Left renal pelvis (tissue), 4 donors: ENCODE measurements at regions not wholly inside any gene's neighbourhood (a gene's known extent, or its start where the extent isn't known, plus 50 kb on each side); places are given as distances from the start of the nearest gene placed in this dataset.
"Not testable (repeated sequence)": the region's sequence is repeated elsewhere in the genome, so short reads cannot be mapped to it uniquely, and the experiment has no call there.

Source experiments
- DNase-seq, 4 donors: peaks; one replicate each; pipeline ENCODE4 v3.0.0-alpha.2; 2013; ENCODE audit warnings: low read depth in 4 of 4, low spot score in 3 of 4

- no peak for DNase-seq
Observed at GRCh38 chr3:17915341-17915740, 172.9 kb upstream of the TBC1D5 start.

- no peak for DNase-seq
Observed at GRCh38 chr3:17913359-17913758, 170.9 kb upstream of the TBC1D5 start.

GRCh38 chr3:17911986-17912760 is 169.7 kb upstream of the TBC1D5 start:
- DNase-seq: no peak

- no peak for DNase-seq
Observed at GRCh38 chr3:17910922-17911321, 168.5 kb upstream of the TBC1D5 start.

- no peak for DNase-seq
Observed at GRCh38 chr3:17909714-17910113, 167.3 kb upstream of the TBC1D5 start.

- no peak for DNase-seq
Observed at GRCh38 chr3:17908399-17909191, 166.2 kb upstream of the TBC1D5 start.

- no peak for DNase-seq
Observed at GRCh38 chr3:17905996-17906395, 163.6 kb upstream of the TBC1D5 start.

GRCh38 chr3:17901893-17902292 is 159.5 kb upstream of the TBC1D5 start:
- no peak for DNase-seq

- no peak for DNase-seq
Observed at GRCh38 chr3:17894434-17895060, 152.1 kb upstream of the TBC1D5 start.

GRCh38 chr3:17891139-17891856 is 148.9 kb upstream of the TBC1D5 start:
- DNase-seq: no peak

- DNase-seq: no peak
Observed at GRCh38 chr3:17885986-17886385, 143.6 kb upstream of the TBC1D5 start.

- DNase-seq: no peak
Observed at GRCh38 chr3:17882981-17883380, 140.6 kb upstream of the TBC1D5 start.

GRCh38 chr3:17877299-17877698 is 134.9 kb upstream of the TBC1D5 start:
- no peak for DNase-seq

- DNase-seq: no peak
Observed at GRCh38 chr3:17874636-17875035, 132.2 kb upstream of the TBC1D5 start.

- DNase-seq: no peak
Observed at GRCh38 chr3:17872457-17872856, 130.0 kb upstream of the TBC1D5 start.

GRCh38 chr3:17865631-17866030 is 123.2 kb upstream of the TBC1D5 start:
- DNase-seq: no peak

GRCh38 chr3:17861476-17861875 is 119.0 kb upstream of the TBC1D5 start:
- DNase-seq: no peak

GRCh38 chr3:17860840-17861471 is 118.5 kb upstream of the TBC1D5 start:
- not testable (repeated sequence) for DNase-seq

GRCh38 chr3:17852217-17852616 is 109.8 kb upstream of the TBC1D5 start:
- DNase-seq: peak in 1 of 4 donors; percentile 17

- DNase-seq: no peak
Observed at GRCh38 chr3:17850448-17850847, 108.0 kb upstream of the TBC1D5 start.
